HG03457 (cell line): ENCODE measurements at regions not wholly inside any gene's neighbourhood (a gene's known extent, or its start where the extent isn't known, plus 50 kb on each side); places are given as distances from the start of the nearest gene placed in this dataset.
A peak's percentile ranks its signal among the peaks of the same experiment; 100 is the strongest.

ENCODE experiments used
- ATAC-seq: cut with Tn5 transposase; IDR thresholded peaks from one replicate; pipeline ENCODE4 v1.9.1; 2021; ENCODE audit warnings: moderate number of reproducible peaks; ENCODE audit not compliant: unreplicated experiment

DNA sequence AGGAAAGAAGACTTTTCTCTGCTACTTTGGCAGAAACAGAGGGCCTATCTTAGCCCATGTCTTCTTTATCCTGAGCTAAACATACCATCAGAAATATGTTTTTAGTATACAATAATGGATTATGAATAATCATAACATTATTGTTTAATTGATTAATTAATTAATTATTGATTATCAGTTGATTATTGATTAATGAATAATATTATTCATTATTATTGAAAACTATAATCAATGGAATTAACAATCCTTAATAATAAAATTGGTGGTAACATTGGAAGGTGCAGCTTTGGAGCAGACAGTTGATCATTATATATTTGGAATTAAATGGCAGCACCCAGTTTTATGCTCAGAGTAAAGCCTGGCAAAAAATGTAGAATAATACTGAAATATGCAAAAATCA is 655.9 kb upstream of the ARGLU1 start:
- no peak for ATAC-seq

DNA sequence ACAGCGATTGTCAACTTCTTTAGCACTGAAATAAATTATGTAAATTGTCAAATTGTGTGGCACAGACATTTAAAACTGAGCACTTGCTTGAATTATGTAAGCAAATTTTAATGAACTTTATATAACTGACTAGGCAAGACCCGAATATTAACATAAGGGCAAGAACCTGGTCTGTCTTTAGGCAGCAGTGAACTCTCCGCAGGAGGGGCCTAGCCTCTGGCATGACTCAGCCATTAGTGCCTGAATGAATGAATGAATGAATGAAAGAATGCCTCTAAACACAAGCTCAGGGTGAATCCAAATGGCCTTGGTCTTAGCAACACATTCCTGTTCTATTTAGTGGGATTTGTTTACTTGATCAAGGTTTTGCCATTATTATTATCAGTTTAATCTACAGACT is 654.7 kb upstream of the ARGLU1 start:
- no peak for ATAC-seq

DNA sequence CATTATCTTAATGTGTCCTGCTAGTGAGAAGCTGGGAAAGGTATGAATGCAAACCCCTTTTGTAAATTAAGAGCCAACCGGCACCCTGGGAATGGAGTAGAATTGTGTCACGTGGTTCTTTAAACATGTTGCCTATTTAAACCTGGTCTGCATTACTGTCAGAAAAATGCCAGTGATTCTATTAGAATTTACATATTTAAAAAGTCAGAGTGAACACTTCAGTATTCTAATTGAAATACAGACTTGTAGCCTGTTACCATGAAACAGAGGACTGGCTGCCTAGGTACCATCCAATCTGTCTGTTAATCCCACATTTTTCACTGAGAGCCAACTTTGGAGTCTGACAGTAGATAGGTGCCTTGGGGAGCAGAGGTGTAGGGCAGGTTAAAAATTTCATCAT is 652.3 kb upstream of the ARGLU1 start:
- no peak for ATAC-seq

DNA sequence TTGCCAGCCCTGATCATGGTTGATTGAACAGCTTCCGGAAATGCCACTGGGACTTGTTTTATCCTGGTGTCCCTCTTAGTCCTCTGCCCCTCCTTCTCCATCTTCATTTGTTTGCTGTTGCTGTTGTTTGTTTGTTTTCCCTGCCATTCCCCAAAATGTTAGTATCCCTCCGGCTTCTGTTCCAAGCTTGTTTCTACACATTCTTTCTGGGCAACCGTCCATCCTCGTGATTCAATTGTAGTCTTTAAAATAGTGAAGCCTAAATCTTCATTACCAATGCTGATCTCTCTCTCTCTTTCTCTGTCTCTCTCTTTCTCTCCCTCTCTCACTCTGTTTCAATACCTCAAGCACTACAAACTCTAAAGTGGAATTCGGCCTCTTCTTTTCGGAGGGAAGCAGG is 649.3 kb upstream of the ARGLU1 start:
- ATAC-seq: no peak

DNA sequence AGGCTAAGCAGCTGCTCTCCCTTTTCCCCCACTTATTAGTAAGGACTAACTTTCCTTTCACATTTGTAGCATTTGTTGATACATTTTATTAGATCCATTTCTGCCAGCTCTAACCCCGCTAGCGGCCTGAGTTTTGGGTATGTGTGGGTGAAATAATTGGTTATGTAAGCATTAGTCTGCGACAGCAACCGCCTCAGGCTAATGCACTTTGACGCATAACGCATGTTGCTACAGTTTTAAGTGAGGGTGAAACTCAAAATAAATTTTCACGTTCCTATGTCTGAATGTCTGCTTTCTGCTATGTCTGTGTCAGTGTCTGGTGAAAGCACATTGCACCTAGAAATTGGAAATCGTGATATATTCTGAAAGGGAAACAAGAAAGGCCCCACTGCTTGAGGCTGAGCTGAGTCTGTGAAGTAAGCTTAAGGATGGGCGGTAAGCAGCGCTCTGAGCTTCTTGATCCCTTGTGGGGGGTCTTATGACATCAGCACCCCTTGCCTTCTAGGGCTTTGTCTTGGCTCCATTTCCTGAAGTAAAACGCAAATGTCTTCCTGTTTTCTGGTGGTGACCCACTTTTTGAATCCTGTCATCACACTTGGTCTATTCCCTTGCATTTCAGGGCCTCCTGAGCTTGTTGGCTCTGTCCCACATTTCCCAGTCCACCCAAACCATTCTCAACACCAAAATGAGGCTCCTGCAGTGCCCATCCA is 648.3 kb upstream of the ARGLU1 start:
- ATAC-seq: no peak

DNA sequence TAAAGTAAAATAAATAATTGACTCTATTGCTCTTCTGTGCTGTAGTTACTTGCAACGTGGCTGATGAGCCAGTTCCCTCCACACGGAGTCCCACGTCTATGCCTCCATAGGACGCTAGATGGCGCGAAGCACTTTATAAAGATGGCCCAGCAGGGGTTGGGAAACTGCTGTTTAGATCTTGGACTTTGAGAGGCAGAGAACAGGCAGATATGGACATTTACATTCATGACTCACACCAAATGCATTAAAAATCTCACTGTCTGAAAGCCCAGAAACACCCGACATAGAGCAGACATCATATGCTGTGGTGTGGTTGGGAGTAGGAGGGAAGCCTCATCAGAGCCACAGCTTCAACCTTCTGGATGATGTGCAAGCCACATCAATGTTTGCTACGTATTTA is 643.1 kb upstream of the ARGLU1 start:
- ATAC-seq: peak; percentile 95

DNA sequence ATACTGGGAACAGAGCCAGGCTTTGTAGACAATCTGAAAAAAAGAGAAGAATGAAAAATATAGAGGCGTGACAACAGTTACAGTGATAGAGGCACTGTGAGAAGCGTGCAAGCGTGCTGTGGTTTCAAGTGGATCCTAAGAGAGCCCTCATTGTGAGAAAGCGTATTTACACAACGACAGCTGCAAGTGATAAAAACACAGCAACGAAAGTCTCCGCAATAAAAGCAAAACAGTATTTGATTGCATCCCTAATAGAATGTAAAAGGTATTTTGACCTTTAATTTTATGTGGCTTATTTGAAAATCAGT is 642.7 kb upstream of the ARGLU1 start:
- ATAC-seq: no peak

DNA sequence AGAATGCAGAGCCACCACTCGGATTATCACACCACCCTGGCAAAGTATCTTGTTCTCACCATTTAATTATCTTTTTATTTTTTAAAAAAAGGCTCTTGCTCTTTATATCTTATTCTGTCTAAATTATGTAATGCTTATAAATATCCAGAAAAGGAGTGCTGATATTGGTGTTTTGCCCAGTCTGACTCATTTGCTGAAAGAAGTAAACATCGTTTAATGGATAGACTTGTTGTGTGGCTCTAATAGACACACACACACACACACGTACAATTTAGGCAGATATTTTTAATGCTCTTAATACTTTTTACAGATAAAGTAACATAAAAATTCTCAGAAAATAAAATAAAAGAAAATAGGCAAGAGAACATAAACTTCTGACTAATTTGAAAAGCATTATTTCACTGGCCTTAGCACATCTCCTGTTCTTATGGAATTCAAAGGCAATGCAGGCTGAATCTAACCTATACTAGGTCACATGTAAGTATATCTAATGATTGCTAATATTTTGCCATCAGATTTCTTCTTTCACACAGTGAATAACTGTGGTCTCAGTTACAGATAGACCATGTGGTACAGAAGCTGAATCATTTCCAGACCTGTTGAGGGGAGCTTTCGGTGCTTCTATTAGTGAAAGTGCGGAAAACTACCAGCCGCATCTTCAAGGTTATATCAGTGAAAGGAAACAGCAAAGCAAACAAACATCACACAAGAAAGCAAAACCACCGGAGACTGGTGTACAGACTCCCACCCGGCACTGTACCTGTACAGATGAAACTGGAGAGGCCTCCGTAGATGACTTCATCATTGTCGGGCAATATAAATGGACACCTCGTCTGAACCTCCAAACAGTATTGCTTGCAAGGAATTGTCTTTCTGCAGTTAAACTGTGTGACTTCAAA is 642.1 kb upstream of the ARGLU1 start:
- ATAC-seq: no peak

DNA sequence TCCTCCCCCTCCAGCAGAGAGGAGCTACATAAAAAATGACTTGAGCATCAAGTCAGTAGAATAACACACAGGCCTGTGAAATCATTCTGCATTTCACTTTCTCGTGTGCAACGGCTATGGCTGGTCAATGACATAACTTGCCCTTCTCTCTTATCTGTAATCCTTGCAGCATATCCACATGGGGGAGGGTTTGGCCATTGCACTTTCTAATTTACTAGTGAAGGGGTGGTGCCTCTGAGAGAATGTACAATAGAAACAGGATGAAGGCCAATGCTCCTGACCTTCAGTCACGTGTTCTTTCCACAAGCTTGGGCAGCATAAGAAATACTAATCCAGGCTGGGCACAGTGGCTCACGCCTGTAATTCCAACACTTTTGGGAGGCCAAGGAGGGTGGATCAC is 641.0 kb upstream of the ARGLU1 start:
- no peak for ATAC-seq

DNA sequence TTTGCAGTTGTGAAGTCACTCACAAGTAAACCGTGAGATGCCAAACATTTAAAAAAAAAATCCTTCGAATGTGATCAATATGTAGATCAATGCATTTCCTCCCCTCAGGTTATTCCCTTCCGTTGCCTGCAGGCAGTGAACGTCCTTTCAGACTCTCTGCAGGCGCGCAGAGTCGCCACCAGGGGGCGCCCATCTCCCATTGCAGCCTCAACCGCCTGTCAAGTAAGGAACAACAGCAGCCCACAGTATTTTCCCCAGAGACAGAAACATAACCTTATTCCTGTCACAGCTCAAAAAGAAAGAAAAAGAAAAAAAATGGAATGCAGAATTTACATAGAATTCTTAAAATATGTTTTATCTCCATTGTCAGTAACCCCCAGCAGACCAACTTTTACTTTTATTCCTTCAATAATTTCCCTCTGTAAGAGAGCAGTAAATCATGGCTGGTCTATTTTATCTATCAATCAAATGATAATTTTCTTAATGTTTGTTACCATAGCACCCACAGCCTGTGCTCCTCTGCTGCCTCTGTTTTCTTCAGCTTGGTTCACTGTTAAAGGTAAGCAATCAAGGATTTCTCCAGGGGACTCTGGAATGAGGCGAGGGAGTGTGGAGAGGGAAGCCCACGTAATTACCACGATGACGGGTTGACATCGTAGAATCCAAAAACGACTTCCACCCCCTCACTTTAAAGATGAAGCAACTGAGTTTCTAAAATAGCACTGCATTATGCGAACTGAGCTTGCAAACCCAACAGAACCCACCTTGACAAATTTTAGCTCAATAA is 637.6 kb upstream of the ARGLU1 start:
- peak; percentile 90 for ATAC-seq

DNA sequence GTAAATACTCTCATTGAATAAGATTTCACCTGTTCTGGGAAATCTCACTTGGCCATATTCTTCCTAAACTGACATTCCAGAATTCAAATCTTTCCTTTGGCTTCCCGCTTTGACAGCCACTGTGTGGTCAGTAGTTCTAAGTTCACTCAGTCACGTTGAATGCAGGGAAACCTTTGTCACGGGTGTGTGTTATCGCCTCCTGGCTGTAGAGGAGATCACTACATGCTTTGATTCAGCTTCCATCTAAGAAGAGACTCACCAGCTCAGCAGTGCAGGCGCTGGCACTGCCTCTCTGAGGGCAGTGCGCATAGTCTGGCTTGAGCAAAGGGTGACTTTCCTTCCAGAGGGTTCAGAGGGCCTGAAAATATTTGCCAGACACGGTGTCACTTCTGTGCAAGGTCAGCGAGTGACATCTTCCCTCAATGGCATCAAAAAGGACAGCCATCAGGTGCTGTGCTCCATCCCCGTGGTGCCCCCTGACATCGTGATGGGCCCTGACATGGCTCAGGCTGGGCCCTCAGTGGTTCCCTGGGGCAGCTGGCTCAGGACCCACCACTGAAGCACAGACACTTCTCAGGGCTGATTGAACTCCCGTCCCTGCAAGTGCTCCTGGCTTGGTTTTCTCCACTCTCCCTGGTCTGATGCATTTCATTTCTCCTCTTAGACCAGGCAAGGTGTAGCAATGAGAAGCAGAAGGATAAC is 635.4 kb upstream of the ARGLU1 start:
- no peak for ATAC-seq

DNA sequence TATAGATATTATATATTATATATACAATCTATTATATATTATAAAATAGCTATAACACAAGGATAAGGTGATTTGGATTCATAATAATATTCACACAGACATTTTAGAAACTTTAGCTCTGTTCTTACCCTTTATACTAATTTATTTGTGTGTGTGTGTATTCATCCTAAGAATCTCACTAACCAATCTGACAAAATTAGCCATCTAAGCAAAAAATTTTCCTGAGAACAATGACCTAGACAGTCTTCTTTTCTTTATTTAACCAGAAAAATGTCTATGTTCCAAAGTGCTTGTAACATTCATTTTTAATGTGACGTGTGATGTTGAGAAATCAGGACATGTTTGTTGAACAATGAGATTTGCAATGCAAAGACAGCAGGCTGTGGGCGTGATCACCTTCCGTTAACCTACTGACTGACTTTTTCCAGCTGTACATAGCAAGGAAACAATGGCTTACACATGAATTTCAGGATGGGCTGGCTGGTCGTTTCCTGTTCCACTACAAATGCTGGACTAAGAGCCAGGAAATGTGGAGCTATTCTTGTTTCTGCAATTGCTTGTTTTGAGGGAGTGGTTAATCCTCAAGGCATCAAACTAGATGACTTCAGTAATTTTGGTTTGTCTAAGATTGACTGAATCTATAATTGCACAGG is 634.6 kb upstream of the ARGLU1 start:
- no peak for ATAC-seq

DNA sequence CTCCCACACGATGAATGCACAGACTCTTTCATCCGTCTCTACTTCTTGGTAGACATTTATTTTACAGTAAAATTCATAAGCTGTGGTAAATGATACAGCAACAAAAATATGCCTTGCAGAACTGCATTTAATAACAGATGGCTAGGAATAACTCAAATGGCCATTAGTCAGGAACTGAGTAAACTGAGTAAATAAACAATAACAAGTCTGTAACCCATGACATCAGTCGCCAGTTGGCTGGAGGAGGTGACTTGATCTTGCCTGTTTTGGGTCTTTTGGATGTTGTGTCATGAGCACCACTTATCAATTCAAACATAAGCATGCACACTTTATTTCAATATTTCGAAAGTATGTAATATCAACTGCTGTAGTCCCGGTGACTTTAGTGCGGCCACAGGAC is 632.6 kb upstream of the ARGLU1 start:
- no peak for ATAC-seq

DNA sequence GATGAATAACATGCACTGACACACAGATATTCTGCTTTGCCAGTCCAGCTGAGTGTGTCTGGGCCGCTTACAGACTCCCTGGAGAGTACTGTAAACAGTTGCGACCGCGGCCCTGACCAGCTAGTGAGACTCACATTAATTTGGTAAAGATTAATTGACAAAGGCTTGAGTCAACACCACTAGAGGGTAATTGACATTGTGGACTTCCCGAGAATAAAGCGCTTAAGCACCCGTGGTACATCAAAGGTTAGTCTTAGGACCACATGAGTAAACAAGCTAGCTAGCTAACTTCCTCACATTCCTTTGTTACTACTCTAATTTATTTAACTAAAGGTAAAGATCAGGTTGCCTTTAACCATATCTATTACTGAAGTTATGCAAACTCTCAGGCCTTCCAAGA is 624.4 kb upstream of the ARGLU1 start:
- ATAC-seq: no peak

DNA sequence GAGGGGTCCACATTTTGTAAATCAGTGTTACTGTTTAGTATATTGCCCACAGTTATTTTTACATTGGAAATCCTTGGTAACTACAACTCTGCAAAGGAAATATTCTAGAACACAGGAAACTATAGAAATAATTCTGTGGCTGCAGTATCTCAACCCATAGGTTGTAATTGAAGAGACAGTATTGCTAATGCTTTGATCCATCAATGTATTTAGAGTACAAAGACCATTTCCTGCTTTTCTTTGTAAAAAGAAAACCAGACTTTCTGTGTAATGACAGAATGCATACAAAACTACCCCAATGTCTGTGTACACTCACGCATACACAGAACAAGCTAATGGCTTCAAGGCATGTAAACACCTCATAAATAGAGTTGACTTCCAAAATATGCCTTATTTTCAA is 622.1 kb upstream of the ARGLU1 start:
- ATAC-seq: no peak

DNA sequence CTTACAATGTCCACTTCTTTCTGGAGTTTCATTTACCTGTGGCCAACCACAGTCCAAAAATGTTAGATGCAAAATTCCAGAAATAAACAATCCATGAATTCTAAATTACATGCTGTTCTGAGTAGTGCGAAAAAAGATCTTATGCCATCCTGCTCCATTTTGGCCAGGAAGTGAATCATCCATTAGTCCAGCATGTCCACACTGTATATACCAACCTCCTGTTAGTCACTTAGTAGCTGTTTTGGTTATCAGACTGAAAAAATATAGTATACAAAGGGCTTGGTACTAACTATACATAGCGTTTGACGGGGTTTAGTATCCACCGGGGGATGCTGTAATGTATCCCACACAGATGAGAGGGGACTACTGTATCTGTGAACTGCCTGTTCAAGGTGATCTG is 618.0 kb upstream of the ARGLU1 start:
- ATAC-seq: no peak

DNA sequence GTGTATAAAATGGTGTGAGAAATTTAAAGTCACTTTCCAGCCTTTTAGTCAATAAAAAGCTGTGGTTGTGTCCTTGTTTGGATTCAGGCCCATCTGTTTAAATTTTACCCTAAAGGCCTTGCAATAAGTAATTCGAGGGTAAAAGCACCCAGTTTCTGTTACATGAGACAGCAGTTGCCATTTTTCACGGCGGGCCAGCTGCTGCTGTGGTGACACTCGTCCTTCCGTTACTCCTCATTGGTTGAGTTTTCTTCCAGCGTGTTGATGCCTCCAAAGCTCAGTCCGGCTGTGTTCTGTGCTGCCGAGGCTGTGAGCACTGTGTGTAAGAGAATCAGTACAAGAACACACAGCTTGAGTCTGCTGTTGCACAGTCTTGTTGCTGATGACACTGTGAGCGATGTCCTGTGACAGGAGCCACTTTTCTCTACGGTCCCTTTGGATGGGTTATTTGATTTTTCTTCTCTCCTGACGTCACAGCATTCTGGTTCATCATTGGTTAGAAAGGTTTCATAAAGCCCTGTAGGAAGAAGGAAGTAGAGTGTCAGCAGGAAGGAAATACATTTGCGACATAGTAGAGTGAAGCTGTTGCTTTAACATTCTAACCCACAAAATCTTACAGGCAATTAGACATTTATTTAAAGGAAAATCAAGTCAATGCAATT is 602.5 kb upstream of the ARGLU1 start:
- no peak for ATAC-seq

DNA sequence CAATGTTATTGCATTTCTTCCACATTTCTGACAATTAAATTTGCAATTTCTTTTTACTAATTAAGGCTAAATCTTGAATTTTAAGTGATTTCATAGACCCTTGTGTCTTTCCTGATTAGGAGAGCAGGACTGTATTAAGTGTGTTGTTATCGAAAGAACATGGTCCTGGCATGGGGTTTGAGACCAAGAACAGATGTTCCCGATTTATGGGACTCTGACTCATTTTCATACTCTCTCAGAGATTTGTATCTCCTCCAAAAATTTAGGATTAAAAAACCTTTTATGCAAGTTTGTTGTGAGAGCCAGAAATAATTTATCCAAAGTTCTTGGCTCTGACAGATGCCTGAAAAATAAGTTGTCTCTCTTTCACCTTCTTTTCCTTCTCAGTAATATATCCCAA is 589.3 kb upstream of the ARGLU1 start:
- no peak for ATAC-seq

DNA sequence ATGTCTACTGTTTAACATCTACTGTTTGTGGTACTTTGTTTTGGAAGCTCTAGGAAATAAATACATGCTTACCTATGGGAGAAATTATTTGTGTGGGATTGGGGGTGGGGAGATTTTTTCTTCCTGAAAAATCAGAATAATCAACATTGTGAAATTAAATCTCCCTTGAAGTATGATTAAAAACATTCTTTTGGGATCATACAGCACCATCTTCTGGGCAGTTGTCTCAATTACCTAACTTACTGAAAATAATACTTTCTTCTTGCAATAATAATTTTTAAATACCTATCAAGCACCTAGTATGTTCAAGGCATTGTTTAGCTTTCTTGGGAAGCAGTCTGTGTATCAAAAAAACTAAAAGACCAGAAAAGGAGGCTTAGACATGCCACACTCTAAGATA is 576.5 kb upstream of the ARGLU1 start:
- ATAC-seq: no peak

DNA sequence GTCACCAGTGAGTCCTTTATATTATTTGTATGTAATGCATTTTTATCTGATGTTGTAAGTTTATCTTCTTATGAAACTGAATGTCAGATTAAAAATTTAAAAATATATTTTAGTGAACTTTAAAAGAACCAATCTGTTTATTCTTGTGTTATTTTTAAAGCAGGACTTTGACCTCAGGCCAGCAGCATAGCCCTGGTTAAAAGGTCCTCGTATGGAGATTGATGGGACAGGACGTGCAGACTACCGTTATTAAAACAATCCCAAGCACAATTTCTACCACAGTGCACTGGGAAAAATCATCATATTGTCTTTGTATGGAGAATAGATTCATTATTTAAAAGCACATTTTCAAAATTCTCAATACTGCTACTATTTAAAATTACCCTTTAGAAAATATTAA is 573.8 kb upstream of the ARGLU1 start:
- ATAC-seq: no peak
